ENCODE measurements at regions not wholly inside any gene's neighbourhood (a gene's known extent, or its start where the extent isn't known, plus 50 kb on each side); places are given as distances from the start of the nearest gene placed in this dataset.

GRCh38 chr6:56407883-56408410 is 160.6 kb upstream of the COL21A1 start:
- DNase-seq = no peak

GRCh38 chr6:56406276-56407269 is 159.2 kb upstream of the COL21A1 start:
- no peak for DNase-seq

DNA sequence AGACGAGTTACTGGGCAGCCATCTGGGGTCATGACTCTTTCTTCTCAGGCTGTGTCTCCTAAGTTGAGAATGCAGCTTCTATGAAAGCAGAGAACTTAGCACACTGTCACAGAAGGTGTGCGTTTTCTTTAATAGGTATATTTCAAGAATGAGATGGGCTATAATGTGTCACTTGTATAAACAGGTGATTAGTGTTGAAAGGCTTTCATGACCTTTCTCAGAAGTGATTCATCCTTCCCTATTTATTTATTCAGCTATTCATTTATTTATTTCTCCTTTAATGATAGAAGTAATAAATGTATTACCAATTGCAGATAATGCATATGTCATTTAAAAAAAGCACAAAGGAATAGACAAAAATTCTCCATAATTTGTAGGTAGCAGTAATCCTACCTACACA is 157.2 kb upstream of the COL21A1 start:
- DNase-seq = no peak

DNA sequence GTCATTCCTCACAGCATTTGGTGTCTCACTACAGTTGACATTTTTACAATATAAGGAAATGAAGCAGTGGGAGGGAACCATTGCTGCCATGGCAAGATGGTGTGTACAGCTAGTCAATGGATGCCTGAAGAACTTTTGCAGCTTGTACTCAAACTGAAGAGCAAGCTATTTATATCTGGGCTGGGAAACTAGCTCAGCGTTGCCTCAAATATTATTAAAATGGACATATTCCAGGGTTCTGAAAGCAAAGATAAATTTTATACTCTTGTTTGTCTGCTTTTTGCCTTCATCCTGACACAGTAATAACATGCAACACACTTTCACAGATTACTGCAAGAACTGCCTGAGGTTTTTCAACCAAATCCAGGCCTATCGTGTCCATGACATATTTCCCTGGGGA is 156.4 kb upstream of the COL21A1 start:
- no peak for DNase-seq

- DNase-seq = no peak
Observed at GRCh38 chr6:56401477-56402070, 154.2 kb upstream of the COL21A1 start.

GRCh38 chr6:56400273-56400672 is 152.9 kb upstream of the COL21A1 start:
- DNase-seq = no peak

GRCh38 chr6:56399672-56400263 is 152.4 kb upstream of the COL21A1 start:
- no peak for DNase-seq

GRCh38 chr6:56399250-56399671 is 151.9 kb upstream of the COL21A1 start:
- DNase-seq = no peak

DNA sequence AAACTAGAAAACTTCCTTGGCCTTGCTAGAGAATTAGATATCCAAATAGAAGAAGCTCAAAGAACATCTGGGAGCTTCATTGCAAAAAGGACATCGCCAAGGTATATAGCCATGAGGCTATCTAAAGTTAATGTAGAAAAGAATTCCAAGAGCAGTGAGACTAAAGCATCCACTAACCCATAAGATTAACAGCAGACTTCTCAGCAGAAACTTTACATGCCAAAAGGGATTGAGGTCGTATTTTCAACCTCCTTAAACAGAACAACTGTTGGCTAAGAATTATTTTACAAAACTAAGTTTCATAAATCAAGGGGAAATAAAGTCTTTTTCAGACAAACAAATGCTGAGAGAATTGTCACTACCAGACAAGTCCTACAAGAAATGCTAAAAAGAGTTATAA is 149.1 kb upstream of the COL21A1 start:
- DNase-seq = no peak

DNA sequence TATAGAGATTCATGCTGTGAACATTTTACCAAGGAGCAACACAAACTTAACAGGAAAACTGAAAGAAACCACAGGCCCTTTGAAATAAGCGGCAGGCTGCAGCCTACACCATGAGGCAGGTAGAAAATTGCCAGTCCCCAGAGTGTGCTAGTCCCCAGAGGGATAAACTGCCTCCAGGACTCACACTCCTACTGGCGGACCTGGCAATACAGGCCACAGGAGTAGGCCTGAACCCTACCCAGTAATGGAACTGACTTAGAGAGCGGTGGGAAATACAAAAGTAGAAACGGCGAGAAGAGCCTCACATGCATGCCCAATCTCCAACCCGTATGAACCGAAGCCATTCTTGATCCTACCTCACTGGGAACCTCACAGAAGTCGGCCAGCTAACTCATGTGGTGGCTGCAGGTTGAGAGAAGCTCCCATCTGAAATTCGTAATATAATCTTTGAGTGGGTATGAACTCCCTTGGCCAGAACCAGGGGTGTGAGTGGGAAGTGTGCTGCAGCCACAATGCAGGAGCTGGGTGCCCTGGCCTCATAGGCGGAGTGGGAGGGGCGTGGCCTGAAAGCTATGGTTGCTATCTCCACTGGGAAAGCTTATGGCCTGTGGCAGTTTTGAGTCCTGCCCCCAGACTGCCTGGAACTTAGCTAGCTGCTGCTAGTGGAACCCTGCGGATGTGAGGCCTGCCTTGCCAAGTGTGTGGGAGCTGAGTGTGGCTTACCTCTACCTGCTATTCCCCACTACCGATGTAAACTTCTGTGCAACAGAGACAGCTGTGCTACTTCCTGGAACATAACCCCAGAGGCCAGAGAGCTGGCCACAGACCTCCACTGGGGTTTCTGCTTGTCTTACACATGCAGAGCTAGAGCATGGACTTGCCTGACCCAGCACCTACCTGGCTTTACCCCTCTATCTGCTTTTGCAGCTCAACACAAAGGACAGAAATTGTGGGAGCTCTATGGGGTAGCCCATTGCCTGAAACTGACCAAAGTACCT is 146.5 kb upstream of the COL21A1 start:
- no peak for DNase-seq

DNA sequence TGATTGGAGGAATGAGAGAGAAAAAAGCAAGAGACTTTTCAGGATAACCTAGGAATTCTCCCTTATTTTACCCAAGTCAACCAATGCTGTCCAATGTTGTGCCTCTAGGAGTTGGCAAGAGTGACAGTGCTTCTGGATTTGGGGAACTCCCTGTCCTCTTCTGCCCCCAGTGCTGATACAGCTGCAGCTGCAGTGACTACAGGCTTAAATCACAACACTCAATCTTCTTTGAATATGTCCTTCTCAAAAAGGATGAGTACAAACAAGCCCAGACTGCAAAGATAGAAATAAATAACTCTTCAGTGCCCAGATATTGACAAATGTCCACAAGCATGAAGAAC is 141.0 kb upstream of the COL21A1 start:
- no peak for DNase-seq

- DNase-seq = no peak
Observed at GRCh38 chr6:56387621-56388414, 140.4 kb upstream of the COL21A1 start.

GRCh38 chr6:56386717-56387116 is 139.3 kb upstream of the COL21A1 start:
- no peak for DNase-seq

- no peak for DNase-seq
Observed at GRCh38 chr6:56385981-56386593, 138.7 kb upstream of the COL21A1 start.

DNA sequence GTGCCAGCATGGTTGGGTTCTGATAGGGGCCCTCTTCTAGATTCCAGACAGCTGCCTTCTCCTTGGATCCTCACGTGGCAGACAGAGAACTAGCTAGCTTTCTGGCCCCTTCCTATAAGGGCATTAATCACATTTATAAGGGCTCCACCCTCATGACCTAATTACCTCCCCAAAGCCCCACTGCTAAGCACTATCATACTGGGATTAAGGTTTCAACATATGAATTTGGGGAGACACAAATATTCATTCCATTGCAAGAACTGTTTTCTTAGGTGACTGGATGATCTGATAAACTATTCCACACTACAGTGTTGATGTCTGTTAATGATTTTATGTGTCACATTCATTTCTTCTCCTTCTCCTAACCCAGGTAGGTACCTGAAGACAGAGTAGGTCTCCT is 135.8 kb upstream of the COL21A1 start:
- DNase-seq = no peak

DNA sequence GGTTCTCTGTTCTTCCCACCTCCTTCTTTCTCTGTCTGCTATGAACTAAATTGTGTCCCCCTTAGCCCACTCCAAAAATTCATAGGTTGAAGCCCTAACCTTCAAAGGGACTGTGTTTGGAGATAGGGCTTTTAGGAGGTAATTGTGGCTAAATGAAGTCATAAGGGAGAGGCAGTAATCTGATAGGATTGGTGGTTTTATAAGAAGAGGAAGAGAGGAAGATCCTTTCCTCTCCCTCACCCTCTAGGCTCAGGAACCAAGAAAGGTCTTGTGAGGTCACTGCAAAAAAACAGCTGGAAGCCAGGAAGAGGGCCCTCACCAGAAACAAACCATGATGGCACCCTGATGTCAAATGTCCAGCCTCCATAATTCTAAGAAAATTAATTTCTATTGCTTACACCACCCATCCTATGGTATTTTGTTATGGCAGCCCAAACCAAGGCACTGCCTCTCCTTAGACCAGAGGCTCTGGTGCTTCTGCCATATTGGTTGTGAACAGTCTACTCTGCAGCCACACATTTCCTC is 135.1 kb upstream of the COL21A1 start:
- DNase-seq = no peak

DNA sequence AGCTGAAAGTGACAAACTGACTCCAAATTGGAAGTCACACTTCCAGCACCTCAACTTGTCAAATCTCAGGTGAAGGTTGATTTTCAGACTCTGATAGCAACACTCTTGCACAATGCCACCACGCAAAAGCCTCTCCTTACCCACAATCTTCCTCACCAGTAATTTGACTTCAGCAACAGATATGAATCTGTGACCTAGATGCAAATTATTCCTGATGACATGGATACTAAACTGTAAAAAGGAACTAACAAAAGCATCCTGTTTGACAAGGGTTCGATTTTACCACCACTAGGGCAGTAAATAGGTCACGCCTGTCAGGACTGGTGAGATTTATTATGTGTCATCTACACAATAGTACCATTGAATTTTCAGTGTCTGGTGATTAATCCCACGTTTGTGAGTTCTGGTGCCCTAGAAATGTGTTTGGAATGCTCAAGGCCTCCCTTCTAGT is 134.4 kb upstream of the COL21A1 start:
- no peak for DNase-seq

- DNase-seq = no peak
Observed at GRCh38 chr6:56380476-56380875, 133.1 kb upstream of the COL21A1 start.

- no peak for DNase-seq
Observed at GRCh38 chr6:56378966-56379585, 131.7 kb upstream of the COL21A1 start.

DNA sequence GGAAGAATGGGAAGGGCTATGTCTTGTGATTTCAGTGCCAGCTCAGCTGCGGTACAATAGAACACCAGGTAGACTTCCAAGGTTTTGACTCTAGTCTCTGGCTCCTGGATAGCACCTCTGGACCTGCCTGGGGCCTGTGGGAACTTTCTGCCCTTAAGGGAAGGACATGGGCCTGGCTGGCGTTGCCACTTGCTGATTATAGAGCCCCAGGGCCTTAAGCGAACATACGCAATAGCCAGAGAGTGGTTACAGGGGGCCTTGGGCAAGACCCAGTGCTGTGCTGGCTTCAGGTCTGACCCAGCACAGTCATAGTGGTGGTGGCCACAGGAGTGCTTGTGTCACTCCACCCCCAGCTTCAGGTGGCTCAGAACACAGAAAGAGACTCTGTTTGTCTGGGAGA is 131.1 kb upstream of the COL21A1 start:
- DNase-seq = no peak
